DND-41 (cell line): ENCODE measurements at regions not wholly inside any gene's neighbourhood (a gene's known extent, or its start where the extent isn't known, plus 50 kb on each side); places are given as distances from the start of the nearest gene placed in this dataset.

Experiments
- EZH2 ChIP-seq: IDR thresholded peaks from 3 replicates; pipeline ENCODE4 v1.6.1; 2012; ENCODE audit warnings: borderline replicate concordance, low read depth, mild to moderate bottlenecking, moderate library complexity, low read length, inconsistent platforms; ENCODE audit not compliant: severe bottlenecking
- TF ChIP-seq, protein P1 (sequence below): IDR thresholded peaks from 2 replicates; pipeline ENCODE4 v1.5.1; 2012; ENCODE audit warnings: borderline replicate concordance, low read length, moderate library complexity, mild to moderate bottlenecking; ENCODE audit not compliant: poor library complexity, severe bottlenecking; ENCODE audit errors: extremely low read depth

DNA sequence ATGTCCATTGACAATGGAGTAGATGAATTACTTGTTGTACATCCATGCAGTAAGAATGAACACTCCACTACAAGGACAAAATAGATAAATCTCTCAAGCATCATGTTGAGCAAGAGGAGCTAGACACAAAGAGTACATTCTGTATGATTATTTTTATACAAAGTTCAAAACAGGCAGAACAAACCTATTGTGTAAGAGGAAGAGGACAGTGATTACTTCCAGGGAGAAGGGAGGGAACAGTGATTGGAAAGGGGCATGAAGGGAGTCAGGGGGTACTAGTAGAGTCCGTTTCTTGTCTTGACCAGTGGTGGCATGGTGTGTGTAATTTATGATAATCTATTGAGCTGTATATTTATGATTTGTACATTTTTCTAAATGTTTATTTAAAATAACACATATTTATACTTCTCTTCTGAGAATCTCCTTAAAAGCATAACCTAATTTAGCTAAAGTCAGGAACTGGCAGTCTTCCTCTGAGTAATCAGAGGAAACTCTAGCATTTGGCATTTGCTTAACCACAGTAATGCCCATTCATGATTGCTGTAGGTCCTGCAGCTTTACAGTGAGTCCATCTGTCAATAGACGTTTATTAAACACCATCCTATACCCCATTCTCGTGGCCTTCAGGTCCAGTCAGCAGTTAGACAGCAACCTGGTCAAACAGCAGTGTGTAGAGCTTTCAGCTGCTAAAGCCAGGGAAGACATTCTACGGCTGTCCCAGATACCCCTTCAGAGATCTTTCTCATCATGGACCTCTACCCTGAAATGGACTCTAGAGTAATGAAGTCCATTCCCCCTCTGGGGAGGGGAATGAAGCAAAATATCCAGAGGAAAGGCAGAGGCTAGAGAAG, 114.1 kb upstream of the GALNT2 start:
- TF ChIP-seq, protein P1, sequence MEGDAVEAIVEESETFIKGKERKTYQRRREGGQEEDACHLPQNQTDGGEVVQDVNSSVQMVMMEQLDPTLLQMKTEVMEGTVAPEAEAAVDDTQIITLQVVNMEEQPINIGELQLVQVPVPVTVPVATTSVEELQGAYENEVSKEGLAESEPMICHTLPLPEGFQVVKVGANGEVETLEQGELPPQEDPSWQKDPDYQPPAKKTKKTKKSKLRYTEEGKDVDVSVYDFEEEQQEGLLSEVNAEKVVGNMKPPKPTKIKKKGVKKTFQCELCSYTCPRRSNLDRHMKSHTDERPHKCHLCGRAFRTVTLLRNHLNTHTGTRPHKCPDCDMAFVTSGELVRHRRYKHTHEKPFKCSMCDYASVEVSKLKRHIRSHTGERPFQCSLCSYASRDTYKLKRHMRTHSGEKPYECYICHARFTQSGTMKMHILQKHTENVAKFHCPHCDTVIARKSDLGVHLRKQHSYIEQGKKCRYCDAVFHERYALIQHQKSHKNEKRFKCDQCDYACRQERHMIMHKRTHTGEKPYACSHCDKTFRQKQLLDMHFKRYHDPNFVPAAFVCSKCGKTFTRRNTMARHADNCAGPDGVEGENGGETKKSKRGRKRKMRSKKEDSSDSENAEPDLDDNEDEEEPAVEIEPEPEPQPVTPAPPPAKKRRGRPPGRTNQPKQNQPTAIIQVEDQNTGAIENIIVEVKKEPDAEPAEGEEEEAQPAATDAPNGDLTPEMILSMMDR = no peak
- TF ChIP-seq EZH2 = no peak
